ENCODE measurements at regions not wholly inside any gene's neighbourhood (a gene's known extent, or its start where the extent isn't known, plus 50 kb on each side); places are given as distances from the start of the nearest gene placed in this dataset.

GRCh38 chr3:153757839-153758238, 363.4 kb upstream of the ARHGEF26 start:
- ATAC-seq: no peak
- TF ChIP-seq POLR2A (IDR thresholded peaks at IDR 0.05): no peak
- TF ChIP-seq CTCF (IDR thresholded peaks at IDR 0.05): no peak

GRCh38 chr3:153760948-153761347, 360.2 kb upstream of the ARHGEF26 start:
- Histone ChIP-seq H3K36me3 (no peaks in the 10 kb centered on the region), H3K27ac (no peak overlapping the region), H3K9me3 (peaks cover 0 to 2% (median 0%) of the 10 kb centered on the region in 12 donors), H3K4me3 (no peak overlapping the region), H3K4me1 (no peaks in the 10 kb centered on the region), H3K27me3 (no peaks in the 10 kb centered on the region)
- TF ChIP-seq CTCF (IDR thresholded peaks at IDR 0.05) (no peak), POLR2A (IDR thresholded peaks at IDR 0.05) (no peak)
- DNase-seq (no peak), ATAC-seq (no peak)
- intact Hi-C loops (cut with DNase I): loop anchor here in 1 of 10 donors (10.0 kb wide), 1 partner anchor 466 kb away; no protein-coding TSS in a partner anchor
- WGBS, 4 donors: 77 to 89% (median 87%) methylated on average over 5 of the region's 5 CpGs

More at GRCh38 chr3:153757839-153758238, 363.4 kb upstream of the ARHGEF26 start:
- H3K4me3 ChIP-seq: no peak overlapping the region
- WGBS, 4 donors: 86 to 95% (median 94%) methylated on average over 3 of the region's 3 CpGs
- H3K4me1 ChIP-seq: no peaks in the 10 kb centered on the region
- H3K27me3 ChIP-seq: no peaks in the 10 kb centered on the region
- intact Hi-C loops (cut with DNase I): no loop called here
- H3K9me3 ChIP-seq: no peaks in the 10 kb centered on the region
- no peak for DNase-seq
- H3K27ac ChIP-seq: no peak overlapping the region
- H3K36me3 ChIP-seq: no peaks in the 10 kb centered on the region

DNA sequence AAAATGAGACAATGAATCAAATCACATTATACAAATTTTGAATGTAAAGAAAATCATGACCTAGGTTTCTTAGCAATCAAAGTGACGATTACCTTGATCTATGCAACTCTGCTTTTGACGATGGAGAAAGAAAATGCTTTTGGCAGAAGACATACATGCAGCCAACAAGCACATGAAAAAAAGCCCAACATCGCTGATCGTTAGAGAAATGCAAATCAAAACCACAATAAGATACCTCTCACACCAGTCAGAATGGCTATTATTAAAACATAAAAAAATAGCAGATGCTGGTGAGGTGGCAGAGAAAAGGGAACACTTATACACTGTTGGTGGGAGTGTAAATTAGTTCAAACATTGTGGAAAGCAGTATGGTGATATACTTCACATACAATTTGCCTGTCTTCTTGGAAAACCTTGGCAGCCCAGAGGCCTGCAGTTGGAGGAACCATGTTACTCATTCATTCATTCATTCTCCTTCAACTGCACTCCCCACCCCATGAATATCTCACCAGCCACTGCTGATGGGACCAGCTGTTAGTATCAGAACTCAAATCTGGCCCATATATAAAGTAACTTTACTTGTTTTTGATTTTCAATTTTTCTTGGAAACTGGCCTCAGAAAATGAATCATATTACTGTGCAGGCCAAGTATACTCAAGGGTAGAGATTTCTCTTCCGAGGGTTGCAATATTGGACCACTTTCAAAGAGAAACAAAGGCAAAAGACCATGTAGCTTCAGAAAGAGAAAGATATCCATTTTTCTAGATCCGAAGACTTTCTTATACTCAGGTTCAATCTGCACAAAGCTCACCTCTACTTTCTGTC, 358.6 kb upstream of the ARHGEF26 start:
- no peak for DNase-seq
- intact Hi-C loops (cut with DNase I): loop anchor here in 1 of 10 donors (10.0 kb wide), 1 partner anchor 468 kb away; no protein-coding TSS in a partner anchor

More for the DNA sequence above, 358.6 kb upstream of the ARHGEF26 start:
- WGBS, 4 donors: 81 to 88% (median 85%) methylated on average over 6 of the region's 6 CpGs
- Histone ChIP-seq H3K4me3 (no peak overlapping the region), H3K36me3 (no peaks in the 10 kb centered on the region), H3K4me1 (no peaks in the 10 kb centered on the region), H3K27me3 (no peaks in the 10 kb centered on the region), H3K9me3 (peaks cover 0 to 5% (median 0%) of the 10 kb centered on the region in 12 donors), H3K27ac (no peak overlapping the region)
- ATAC-seq: no peak
- TF ChIP-seq POLR2A (IDR thresholded peaks at IDR 0.05) (no peak), CTCF (IDR thresholded peaks at IDR 0.05) (no peak)

Data from heart left ventricle (tissue), 16 donors.